ENCODE measurements at regions not wholly inside any gene's neighbourhood (a gene's known extent, or its start where the extent isn't known, plus 50 kb on each side); places are given as distances from the start of the nearest gene placed in this dataset.

- DNase-seq (ENCODE audit: low read depth): peak; percentile 45
- TF ChIP-seq CTCF (conservative IDR thresholded peaks at IDR 0.05; ENCODE audit: low read depth, low read length): no peak
- H3K4me3 ChIP-seq (ENCODE audit: low read depth, low read length): no peak overlapping the region
Observed at GRCh38 chr1:221841251-221841982, 99.5 kb upstream of the DUSP10 start.

GRCh38 chr1:221840511-221841243 is 98.8 kb upstream of the DUSP10 start:
- TF ChIP-seq CTCF (conservative IDR thresholded peaks at IDR 0.05; ENCODE audit: low read depth, low read length): no peak
- H3K4me3 ChIP-seq (ENCODE audit: low read depth, low read length): no peak overlapping the region
- DNase-seq (ENCODE audit: low read depth): peak; percentile 39

- TF ChIP-seq CTCF (conservative IDR thresholded peaks at IDR 0.05; ENCODE audit: low read depth, low read length): no peak
- peak; percentile 89 for DNase-seq (ENCODE audit: low read depth)
- H3K4me3 ChIP-seq (ENCODE audit: low read depth, low read length): no peak overlapping the region
Observed at GRCh38 chr1:221839782-221840395, 98.0 kb upstream of the DUSP10 start.

GRCh38 chr1:221839321-221839720 is 97.4 kb upstream of the DUSP10 start:
- DNase-seq (ENCODE audit: low read depth): no peak

GRCh38 chr1:221837896-221838295 is 96.0 kb upstream of the DUSP10 start:
- no peak overlapping the region for H3K4me3 ChIP-seq (ENCODE audit: low read depth, low read length)
- no peak for TF ChIP-seq CTCF (conservative IDR thresholded peaks at IDR 0.05; ENCODE audit: low read depth, low read length)
- DNase-seq (ENCODE audit: low read depth): no peak

More at GRCh38 chr1:221839321-221839720, 97.4 kb upstream of the DUSP10 start:
- TF ChIP-seq CTCF (conservative IDR thresholded peaks at IDR 0.05; ENCODE audit: low read depth, low read length): no peak
- no peak overlapping the region for H3K4me3 ChIP-seq (ENCODE audit: low read depth, low read length)

- DNase-seq (ENCODE audit: low read depth): no peak
- no peak for TF ChIP-seq CTCF (conservative IDR thresholded peaks at IDR 0.05; ENCODE audit: low read depth, low read length)
- no peak overlapping the region for H3K4me3 ChIP-seq (ENCODE audit: low read depth, low read length)
Observed at GRCh38 chr1:221834698-221835513, 93.0 kb upstream of the DUSP10 start.
